Esophagus muscularis mucosa (tissue), 4 donors: ENCODE measurements at regions not wholly inside any gene's neighbourhood (a gene's known extent, or its start where the extent isn't known, plus 50 kb on each side); places are given as distances from the start of the nearest gene placed in this dataset.
A peak's percentile ranks its signal among the peaks of the same experiment; 100 is the strongest.
"Not testable (repeated sequence)": the region's sequence is repeated elsewhere in the genome, so short reads cannot be mapped to it uniquely, and the experiment has no call there.

Source experiments
- DNase-seq: peaks from one replicate; pipeline ENCODE4 v3.0.0-alpha.2; 2017; ENCODE audit errors: extremely low spot score
- H3K27ac ChIP-seq, 4 donors: fragments of 200-600 bp; sonication (generic); replicated peaks in 1 of 4; 1 replicate in 3 of 4; 2 replicates in 1 of 4; pipeline ENCODE4 v1.5.1; 2016 to 2019; ENCODE audit warnings: mild to moderate bottlenecking in 1 of 4
- H3K27me3 ChIP-seq, 4 donors: fragments of 200-600 bp; sonication (generic); one replicate each; pipeline versions ENCODE4 v1.5.1 to v1.6.0; 2016 to 2019
- H3K36me3 ChIP-seq, 4 donors: fragments of 200-600 bp; sonication (generic); one replicate each; pipeline ENCODE4 v1.5.1; 2016 to 2019
- H3K4me1 ChIP-seq, 4 donors: fragments of 200-600 bp; sonication (generic); one replicate each; pipeline ENCODE4 v1.5.1; 2016 to 2019
- H3K4me3 ChIP-seq, 4 donors: fragments of 200-600 bp; sonication (generic); 1 replicate in 2 of 4; 2 replicates in 2 of 4; pipeline ENCODE4 v1.5.1; 2016 to 2019; ENCODE audit warnings: mild to moderate bottlenecking in 4 of 4, moderate library complexity in 1 of 4
- H3K9me3 ChIP-seq, 4 donors: fragments of 200-600 bp; sonication (generic); 1 replicate in 3 of 4; 2 replicates in 1 of 4; pipeline ENCODE4 v1.5.1; 2016 to 2019
- CTCF ChIP-seq, 3 experiments: fragments of 200-600 bp in 2 of 3; fragments of 450-650 bp in 1 of 3; sonication (generic) in 2 of 3; IDR thresholded peaks; one replicate each; pipeline ENCODE4 v1.5.1; 2017 to 2019; ENCODE audit warnings: antibody characterized with exemption in 3 of 3, mild to moderate bottlenecking in 2 of 3, moderate library complexity in 1 of 3
- EP300 ChIP-seq: sonication (generic); formaldehyde crosslinking; IDR thresholded peaks from one replicate; pipeline ENCODE4 v1.6.1; 2017; ENCODE audit warnings: antibody characterized with exemption
- POLR2A ChIP-seq: fragments of 450-650 bp; IDR thresholded peaks from one replicate; pipeline ENCODE4 v1.6.1; 2017; ENCODE audit warnings: antibody characterized with exemption, moderate library complexity, mild to moderate bottlenecking, low read depth
- POLR2AphosphoS5 ChIP-seq, 2 donors: sonication (generic); formaldehyde crosslinking; IDR thresholded peaks; one replicate each; pipeline ENCODE4 v1.6.1; 2017; ENCODE audit warnings: antibody characterized with exemption in 2 of 2
- WGBS: methylation state at CpG from one replicate; pipeline ENCODE4 v1.1.5; 2018; 5-methylcytosine and 5-hydroxymethylcytosine counted together
- intact Hi-C: fragments of 100-400 bp; cut with DNase I; formaldehyde crosslinking; loops from one replicate; pipeline ENCODE4 v1.15.1; 2023

DNA sequence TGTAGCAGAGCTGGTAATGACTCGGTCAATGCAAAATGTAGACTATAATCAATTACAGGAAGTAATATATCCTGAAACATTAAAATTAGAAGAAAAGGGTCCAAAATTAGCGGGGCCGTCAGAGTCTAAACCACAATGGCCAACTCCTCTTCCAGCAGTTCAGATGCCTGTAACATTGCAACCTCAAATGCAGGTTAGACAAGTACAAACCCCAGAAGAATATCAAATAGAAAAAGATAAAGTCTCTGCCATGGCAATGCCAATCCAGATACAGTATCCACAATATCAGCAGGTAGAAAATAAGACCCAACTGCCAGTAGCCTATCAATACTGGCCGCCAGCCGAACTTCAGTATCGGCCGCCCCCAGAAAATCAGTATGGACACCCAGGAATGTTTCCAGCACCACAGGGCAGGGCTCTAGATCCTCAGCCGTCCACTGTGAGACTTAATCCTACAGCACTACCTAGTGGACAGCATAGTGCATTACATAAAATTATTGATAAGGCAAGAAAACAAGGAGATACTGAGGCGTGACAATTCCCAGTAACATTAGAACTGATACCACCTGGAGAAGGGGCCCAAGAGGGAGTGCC lies 158.4 kb downstream of the GPX5 start:
- Histone ChIP-seq H3K9me3 (no peaks in the 10 kb centered on the region), H3K4me1 (peaks cover 0 to 9% (median 6%) of the 10 kb centered on the region in 4 donors), H3K36me3 (no peaks in the 10 kb centered on the region), H3K27me3 (peaks cover 0 to 72% (median 3%) of the 10 kb centered on the region in 4 donors), H3K4me3 (no peak overlapping the region), H3K27ac (no peak overlapping the region)
- TF ChIP-seq CTCF (IDR thresholded peaks at IDR 0.05): peak; percentile 33 to 44 (median 39)
- TF ChIP-seq POLR2AphosphoS5 (IDR thresholded peaks at IDR 0.05): no peak
- no peak for TF ChIP-seq EP300
- no peak for DNase-seq
- 44% methylated on average over 9 of the region's 9 CpGs for WGBS
- intact Hi-C loops: loop anchor here (10.0 kb wide), 1 partner anchor 901 kb away; the partner anchor contains the start of gene OR2H2

DNA sequence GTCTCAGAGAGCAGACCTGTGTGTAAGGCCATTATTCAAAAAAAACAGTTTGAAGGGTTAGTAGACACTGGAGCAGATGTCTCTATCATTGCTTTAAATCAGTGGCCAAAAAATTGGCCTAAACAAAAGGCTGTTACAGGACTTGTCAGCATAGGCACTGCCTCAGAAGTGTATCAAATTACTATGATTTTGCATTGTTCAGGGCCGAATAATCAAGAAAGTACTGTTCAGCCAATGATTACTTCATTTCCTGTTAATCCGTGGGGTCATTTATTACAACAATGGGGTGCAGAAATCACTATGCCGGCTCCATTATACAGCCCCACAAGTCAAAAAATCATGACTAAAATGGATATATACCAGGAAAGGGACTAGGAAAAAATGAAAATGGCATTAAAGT lies 160.3 kb downstream of the GPX5 start:
- not testable (repeated sequence) for H3K27ac ChIP-seq, H3K4me3 ChIP-seq, H3K36me3 ChIP-seq, H3K4me1 ChIP-seq, H3K9me3 ChIP-seq, DNase-seq
- peaks cover 0 to 80% (median 3%) of the 10 kb centered on the region in 4 donors for H3K27me3 ChIP-seq
- intact Hi-C loops: loop anchor here (2.0 to 10.0 kb wide), 2 partner anchors 331 to 899 kb away; partner anchors contain the start of gene OR2H2
- WGBS: 35% methylated on average over 3 of the region's 3 CpGs

- H3K4me3 ChIP-seq, H3K36me3 ChIP-seq, H3K27ac ChIP-seq, H3K9me3 ChIP-seq, DNase-seq, H3K4me1 ChIP-seq: not testable (repeated sequence)
- intact Hi-C loops: loop anchor here (2.0 to 10.0 kb wide), 2 partner anchors 330 to 898 kb away; partner anchors contain the start of gene OR2H2
- 4% methylated on average over 11 of the region's 11 CpGs for WGBS
- TF ChIP-seq CTCF (IDR thresholded peaks at IDR 0.05): peak; percentile 72 to 80 (median 73)
- H3K27me3 ChIP-seq: peaks cover 0 to 80% (median 3%) of the 10 kb centered on the region in 4 donors
These were observed 160.9 kb downstream of the GPX5 start for GRCh38 chr6:28686446-28687027.

DNA sequence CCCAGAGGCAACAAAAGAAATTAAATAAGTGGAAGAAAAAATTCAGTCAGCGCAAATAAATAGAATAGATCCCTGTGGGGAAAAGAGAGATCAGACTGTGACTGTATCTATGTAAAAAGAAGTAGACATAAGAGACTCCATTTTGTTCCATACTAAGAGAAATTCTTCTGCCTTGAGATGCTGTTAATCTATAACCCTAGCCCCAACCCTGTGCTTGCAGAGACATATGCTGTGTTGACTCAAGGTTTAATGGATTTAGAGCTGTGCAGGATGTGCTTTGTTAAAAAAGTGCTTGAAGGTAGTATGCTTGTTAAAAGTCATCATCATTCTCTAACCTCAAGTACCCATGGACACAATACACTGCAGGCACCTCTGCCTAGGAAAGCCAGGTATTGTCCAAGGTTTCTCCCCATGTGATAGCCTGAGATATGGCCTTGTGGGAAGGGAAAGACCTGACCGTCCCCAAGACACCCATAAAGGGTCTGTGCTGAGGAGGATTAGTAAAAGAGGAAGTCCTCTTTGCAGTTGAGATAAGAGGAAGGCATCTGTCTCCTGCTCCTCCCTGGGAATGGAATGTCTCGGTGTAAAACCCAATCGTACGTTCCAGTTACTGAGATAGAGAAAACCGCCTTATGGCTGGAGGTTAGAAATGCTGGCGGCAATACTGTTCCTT lies 161.8 kb downstream of the GPX5 start:
- 69% methylated on average over 7 of the region's 7 CpGs for WGBS
- intact Hi-C loops: loop anchor here (2.0 to 10.0 kb wide), 2 partner anchors 329 to 897 kb away; partner anchors contain the start of gene OR2H2
- not testable (repeated sequence) for H3K36me3 ChIP-seq, DNase-seq, H3K27ac ChIP-seq, H3K4me1 ChIP-seq, H3K9me3 ChIP-seq, H3K4me3 ChIP-seq
- peaks cover 0 to 80% (median 3%) of the 10 kb centered on the region in 4 donors for H3K27me3 ChIP-seq

- not testable (repeated sequence) for H3K9me3 ChIP-seq, H3K36me3 ChIP-seq, DNase-seq, H3K27ac ChIP-seq, H3K4me3 ChIP-seq, H3K4me1 ChIP-seq
- intact Hi-C loops: loop anchor here (10.0 kb wide), 1 partner anchor 143 kb away; no protein-coding TSS in a partner anchor
- 57% methylated on average over 4 of the region's 4 CpGs for WGBS
- peaks cover 0 to 89% (median 12%) of the 10 kb centered on the region in 4 donors for H3K27me3 ChIP-seq
These were observed 166.3 kb downstream of the GPX5 start for GRCh38 chr6:28691991-28692390.

DNA sequence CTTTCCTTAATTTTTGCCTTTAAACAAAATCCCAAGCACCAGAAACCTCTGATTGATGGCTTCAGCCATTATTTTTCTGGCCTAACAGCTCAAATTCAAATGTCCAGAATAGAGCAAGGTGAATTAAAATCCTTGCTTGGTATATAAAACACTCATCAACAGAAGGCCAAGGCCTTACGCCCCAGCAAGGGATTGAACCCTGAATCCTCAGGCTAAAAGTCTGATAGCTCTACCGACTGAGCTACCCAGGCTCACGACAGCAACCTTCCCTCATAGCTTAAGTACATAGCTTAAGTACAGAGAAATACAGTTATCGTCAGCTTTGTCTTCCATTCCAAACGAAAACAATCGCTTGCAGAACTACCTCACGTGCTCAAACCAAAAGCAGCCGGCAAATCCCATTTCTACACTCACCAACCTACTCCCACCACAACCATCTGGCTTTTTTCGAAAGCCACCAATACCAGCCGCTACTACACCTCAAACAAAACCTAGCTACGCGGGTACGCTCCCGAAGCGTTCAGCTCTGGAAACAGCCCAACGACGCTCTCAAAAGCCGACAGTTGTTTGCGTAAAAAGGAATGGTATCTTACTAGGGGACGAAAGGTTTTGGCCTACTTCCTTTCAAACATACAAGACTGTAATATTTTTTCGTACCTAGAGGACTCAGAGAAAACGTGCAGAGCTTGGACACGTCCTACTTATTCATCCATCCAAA lies 167.5 kb downstream of the GPX5 start:
- no peaks in the 10 kb centered on the region for H3K36me3 ChIP-seq
- peaks cover 0 to 89% (median 12%) of the 10 kb centered on the region in 4 donors for H3K27me3 ChIP-seq
- H3K4me1 ChIP-seq: no peaks in the 10 kb centered on the region
- no peaks in the 10 kb centered on the region for H3K9me3 ChIP-seq
- H3K27ac ChIP-seq: no peak overlapping the region
- intact Hi-C loops: loop anchor here (10.0 kb wide), 1 partner anchor 142 kb away; no protein-coding TSS in a partner anchor
- no peak for DNase-seq
- TF ChIP-seq CTCF (IDR thresholded peaks at IDR 0.05) (no peak), POLR2A (no peak), POLR2AphosphoS5 (IDR thresholded peaks at IDR 0.05) (no peak)
- no peak overlapping the region for H3K4me3 ChIP-seq
- WGBS: 38% methylated on average over 23 of the region's 23 CpGs
